Posterior vena cava (tissue), 2 donors: ENCODE measurements at regions not wholly inside any gene's neighbourhood (a gene's known extent, or its start where the extent isn't known, plus 50 kb on each side); places are given as distances from the start of the nearest gene placed in this dataset.
"Not testable (repeated sequence)": the region's sequence is repeated elsewhere in the genome, so short reads cannot be mapped to it uniquely, and the experiment has no call there.

Experiments
- DNase-seq: peaks from one replicate; pipeline ENCODE4 v3.0.0-alpha.2; 2020; ENCODE audit warnings: low spot score
- intact Hi-C, 2 donors: fragments of 100-400 bp; cut with DNase I; formaldehyde crosslinking; loops; one replicate each; pipeline versions ENCODE4 v1.14.1 to v1.14.2; 2022 to 2023
- donor health status: DM: yes; HTN: yes; CAD: no.
- donor health status: DM: yes; HTN: yes; CAD: no.

DNA sequence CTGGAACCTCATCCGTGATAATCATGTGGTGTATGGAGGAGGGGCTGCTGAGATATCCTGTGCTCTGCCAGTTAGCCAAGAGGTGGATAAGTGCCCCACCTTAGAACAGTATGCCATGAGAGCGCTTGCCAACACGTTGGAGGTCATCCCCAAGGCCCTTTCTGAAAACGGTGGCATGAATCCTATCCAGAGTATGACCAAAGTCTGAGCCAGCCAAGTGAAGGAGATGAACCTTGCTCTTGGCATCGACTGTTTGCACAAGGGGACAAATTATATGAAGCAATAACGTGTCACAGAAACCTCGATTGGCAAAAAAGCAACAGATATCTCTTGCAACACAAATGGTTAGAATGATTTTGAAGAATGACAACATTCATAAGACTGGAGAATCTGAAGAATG, 251.2 kb upstream of the OBI1 start:
- DNase-seq: no peak
- intact Hi-C loops: no loop called here

DNA sequence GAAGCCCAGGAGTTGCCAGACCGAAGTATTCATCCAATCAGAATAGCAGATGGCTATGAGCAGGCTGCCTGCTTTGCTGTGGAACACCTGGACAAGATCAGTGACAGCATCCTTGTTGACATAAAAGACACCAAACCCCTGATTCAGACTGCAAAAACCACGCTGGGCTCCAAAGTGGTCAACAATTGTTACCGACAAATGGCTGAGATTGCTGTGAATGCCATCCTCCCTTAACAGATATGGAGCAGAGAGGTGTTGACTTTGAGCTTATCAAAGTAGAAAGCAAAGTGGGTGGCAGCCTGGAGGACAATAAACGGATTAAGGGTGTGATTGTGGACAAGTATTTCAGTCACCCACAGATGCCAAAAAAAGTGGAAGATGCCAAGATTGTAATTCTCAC, 250.3 kb upstream of the OBI1 start:
- intact Hi-C loops: no loop called here
- DNase-seq: no peak

DNA sequence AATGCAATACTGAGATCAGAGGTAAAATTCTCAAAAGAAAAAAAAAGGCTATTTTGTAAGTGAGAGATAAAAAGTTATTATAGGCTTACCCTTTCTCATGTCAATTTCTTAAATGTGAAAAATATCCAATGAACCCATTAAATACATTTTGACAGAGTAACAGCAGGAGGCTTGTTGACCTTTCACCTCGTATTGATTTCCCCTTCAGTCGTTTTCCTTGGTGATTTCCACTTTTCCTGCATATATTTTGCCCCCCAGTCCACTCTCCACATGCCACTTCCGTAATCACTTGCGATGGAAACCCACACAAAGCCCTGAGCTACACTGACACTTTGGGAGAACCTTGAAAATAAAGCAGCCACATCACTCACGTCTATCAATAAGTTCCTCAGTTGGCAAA, 248.1 kb upstream of the OBI1 start:
- intact Hi-C loops: no loop called here
- no peak for DNase-seq

DNA sequence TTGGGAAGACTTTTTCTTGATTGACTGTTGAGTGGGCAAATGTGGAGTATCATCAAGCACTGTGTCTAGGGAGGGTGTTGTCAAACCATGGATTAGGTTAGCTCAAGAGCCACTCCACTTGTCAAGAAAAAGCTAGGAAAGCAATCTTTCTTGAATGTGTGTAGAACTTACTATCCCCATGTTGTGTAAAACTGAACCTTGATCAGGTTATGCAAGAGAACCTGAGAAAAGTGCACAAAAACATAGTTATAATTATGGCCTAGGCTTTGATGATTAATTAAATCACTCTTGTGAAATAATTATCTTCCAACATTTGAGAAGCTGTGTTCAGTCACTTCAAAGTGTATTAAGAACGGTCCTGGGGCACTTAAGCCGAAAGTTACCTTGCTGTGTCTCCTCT, 238.2 kb upstream of the OBI1 start:
- intact Hi-C loops: no loop called here

GRCh38 chr13:78884571-78884970, 225.6 kb upstream of the OBI1 start:
- no peak for DNase-seq
- intact Hi-C loops: no loop called here

More for the DNA sequence above, 238.2 kb upstream of the OBI1 start:
- DNase-seq: no peak

- intact Hi-C loops: no loop called here
- no peak for DNase-seq
Observed at GRCh38 chr13:78881751-78882150, 222.8 kb upstream of the OBI1 start.

DNA sequence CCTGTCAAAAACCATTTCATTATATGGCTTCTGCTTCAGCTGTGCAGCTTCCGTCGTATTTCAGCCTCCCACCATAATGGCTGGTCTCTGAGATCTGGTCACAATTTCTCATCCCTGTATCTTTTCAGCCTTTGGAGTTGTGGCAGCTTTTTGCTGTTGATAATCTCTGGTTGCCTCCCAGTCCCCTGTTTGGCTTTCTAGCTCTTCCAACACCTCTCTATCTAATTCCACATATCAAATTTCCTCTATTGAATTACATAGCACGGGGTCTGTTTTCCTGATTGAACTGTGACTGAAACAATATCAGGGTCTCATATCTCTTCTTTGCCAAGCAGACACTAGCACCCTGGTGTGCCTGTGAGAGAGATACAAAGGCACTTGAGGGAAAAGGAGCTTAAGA, 222.1 kb upstream of the OBI1 start:
- intact Hi-C loops: no loop called here
- no peak for DNase-seq

DNA sequence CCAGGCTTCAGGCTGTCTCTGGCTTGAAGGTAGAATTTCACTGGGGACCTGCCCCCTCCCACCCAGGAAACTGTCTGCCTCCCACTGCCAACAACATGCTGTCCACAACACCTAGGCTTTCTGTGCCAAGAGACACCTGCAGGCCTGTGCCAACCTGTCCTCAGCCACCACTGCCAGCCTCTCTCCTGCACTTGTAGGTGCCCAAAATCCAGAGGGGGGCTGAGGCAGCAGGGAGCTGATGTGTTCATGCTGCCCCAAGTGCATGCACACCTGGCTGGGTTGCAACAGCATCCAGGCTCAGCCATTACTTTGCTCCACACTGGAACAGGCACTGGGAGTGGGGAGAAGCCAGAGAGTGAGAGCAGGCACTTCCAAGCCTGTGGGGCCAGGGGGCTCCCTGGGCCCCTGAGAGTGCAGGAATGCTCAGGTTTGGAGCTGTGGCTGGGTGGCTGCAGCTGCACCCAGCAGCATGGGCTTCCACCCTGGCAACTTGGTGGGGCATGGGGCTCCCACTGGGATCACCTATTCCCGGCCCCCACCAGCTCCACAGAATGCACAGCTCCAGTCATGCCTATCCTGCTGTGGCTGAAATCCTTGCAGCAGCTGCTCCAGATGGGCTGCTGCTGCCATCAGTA, 218.1 kb upstream of the OBI1 start:
- intact Hi-C loops: no loop called here

GRCh38 chr13:78875792-78876580, 217.0 kb upstream of the OBI1 start:
- intact Hi-C loops: no loop called here
- DNase-seq: no peak

More for the DNA sequence above, 218.1 kb upstream of the OBI1 start:
- no peak for DNase-seq

GRCh38 chr13:78868991-78869390, 210.0 kb upstream of the OBI1 start:
- intact Hi-C loops: no loop called here
- no peak for DNase-seq

DNA sequence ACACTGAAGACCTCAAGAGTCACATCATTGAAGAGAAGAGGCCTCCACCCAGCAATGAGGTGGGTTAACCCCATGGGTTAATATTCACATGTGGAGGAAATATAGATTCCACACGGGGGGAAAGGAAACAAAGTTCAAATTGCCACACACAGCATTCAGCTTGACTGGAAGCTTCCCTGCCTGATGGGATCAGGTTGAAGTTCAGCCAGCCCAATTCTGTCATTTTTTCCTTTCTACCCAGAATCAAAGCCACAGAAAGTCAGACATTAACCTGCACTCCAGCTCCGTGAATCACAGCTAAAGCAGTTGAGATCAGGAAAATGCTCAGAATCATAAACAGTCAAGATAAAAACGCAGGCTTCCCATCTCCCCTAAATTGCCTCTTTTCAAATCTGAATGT, 208.7 kb upstream of the OBI1 start:
- no peak for DNase-seq
- intact Hi-C loops: no loop called here

- intact Hi-C loops, DNase-seq: not testable (repeated sequence)
Observed at GRCh38 chr13:78866076-78866475, 207.1 kb upstream of the OBI1 start.

- DNase-seq: no peak
- intact Hi-C loops: no loop called here
Observed at GRCh38 chr13:78862446-78862845, 203.5 kb upstream of the OBI1 start.

- DNase-seq: no peak
- intact Hi-C loops: no loop called here
Observed at GRCh38 chr13:78852709-78853108, 193.8 kb upstream of the OBI1 start.

GRCh38 chr13:78845656-78846365, 186.9 kb upstream of the OBI1 start:
- no peak for DNase-seq
- intact Hi-C loops: loop anchor here in 1 of 2 donors (2.0 kb wide), 1 partner anchor 41 kb away; no protein-coding TSS in a partner anchor

DNA sequence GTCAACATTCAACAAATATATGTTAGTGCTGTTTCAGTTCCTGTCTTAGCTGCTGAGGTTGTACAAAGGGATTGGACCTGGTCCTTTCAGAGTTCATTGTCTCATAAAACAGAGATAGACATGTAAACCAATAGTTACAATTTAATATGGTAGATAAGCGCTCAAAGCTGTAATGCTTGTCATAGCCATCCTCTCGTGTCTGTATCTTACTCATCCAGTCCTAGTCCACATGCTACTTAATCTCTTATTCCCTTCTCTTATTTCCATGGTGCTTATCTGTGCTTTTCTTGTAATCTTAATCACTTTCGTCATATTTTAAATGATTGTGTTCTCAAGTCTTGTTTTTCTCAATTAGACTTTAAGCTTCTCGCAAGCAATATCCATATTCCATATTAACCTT, 185.2 kb upstream of the OBI1 start:
- no peak for DNase-seq
- intact Hi-C loops: no loop called here

GRCh38 chr13:78841358-78841963, 182.5 kb upstream of the OBI1 start:
- no peak for DNase-seq
- intact Hi-C loops: no loop called here

DNA sequence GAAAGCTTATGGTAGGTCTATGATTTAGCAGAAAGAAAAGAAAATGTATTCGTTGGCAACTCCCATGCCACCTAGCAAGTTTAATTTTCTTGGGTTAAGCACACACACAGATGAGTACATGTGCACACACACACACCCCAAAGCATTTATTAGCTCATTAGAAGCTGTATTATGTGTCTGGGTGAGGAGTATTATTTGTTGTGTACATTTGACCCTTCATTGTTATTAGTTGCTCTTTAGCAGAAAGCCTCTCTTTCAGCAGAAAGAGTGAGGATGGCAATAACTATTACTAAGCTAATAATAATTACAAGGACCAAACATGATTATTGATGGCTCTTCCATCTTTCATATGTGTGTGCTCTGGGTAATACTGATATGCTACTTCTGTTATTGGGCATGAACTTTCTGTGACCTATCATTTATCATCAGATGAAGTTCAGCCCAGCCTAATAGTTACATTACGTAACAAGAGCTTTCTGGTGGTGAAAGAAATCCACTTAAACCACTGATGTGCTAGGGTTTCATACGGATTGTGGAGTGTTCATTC, 177.4 kb upstream of the OBI1 start:
- intact Hi-C loops: no loop called here
- DNase-seq: no peak

GRCh38 chr13:78832461-78832860, 173.5 kb upstream of the OBI1 start:
- intact Hi-C loops: no loop called here
- DNase-seq: no peak

GRCh38 chr13:78830508-78830907, 171.6 kb upstream of the OBI1 start:
- DNase-seq: no peak
- intact Hi-C loops: no loop called here
